Activated CD4-positive, alpha-beta T cell treated with anti-CD3 and anti-CD28 coated beads, Interleukin-10, Interleukin-2, amounts not matched to agents 100 ng/mL and 50 ng/mL, durations not matched to agents 16 hours and 8 hours (primary cell): ENCODE measurements at regions not wholly inside any gene's neighbourhood (a gene's known extent, or its start where the extent isn't known, plus 50 kb on each side); places are given as distances from the start of the nearest gene placed in this dataset.
A peak's percentile ranks its signal among the peaks of the same experiment; 100 is the strongest.

Source experiments
- DNase-seq: peaks from one replicate; pipeline ENCODE4 v3.0.0-alpha.2; 2020

DNA sequence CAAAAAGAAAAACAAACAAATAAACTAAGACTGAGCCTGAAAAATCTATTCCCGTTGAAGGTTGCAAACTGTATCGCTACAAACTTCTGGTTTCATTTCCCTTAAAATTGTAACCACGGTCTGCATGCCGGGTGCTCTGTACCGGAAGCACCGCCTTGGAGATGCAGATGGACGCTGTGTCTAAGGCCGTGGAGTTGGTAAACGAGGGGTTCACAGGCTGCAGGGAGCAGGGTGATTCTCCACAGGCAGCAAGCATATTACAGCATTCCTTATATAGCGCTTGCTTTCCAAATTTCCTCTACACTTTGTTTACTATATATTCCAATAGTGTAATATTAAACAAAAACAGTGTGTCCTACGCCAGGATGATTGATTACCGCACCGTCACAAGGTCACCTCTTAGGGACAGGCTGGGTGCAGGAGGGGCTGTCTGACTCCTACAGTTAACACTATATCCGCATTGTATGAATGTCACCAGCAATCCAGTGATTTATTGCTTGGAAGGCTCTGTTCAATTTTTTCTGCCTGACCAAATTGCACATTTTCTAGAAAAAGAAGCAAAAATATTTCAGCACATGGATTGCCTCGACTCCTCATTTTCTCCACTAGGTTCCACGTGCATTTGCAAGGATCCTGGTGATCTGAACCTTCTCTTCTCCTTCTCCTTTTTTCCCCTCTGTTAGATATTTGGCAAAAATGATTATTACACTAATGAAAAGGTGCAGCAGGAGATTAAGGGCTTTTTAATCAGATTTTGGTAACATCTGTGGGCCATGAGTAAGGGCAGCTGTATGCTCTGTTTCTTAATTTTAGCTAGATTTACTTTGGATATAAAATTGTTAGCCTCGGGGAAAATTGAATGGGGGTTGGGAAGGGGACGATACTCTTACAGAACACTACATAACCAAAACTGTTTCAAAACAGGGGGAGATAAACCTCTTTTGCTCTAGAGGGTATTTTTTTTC is 325.8 kb upstream of the MGMT start:
- DNase-seq: no peak

DNA sequence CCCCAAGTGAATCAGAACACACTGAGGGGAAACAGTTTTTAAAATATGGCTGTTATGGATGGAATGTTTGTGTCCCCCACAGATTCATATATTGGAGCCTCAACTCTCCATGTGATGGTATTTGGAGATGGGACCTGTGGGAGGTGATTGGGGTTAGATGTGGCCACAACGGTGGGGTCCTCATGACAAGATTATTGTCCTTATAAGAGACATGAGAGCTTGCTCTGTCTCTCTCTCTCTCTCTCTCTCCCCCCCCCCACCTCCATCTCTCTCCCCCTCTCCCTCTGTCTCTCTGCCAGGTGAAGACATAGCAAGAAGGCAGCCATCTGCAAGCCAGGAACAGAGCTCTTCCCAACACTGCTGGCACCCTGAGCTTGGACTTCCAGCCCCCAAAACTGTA is 315.8 kb upstream of the MGMT start:
- no peak for DNase-seq

DNA sequence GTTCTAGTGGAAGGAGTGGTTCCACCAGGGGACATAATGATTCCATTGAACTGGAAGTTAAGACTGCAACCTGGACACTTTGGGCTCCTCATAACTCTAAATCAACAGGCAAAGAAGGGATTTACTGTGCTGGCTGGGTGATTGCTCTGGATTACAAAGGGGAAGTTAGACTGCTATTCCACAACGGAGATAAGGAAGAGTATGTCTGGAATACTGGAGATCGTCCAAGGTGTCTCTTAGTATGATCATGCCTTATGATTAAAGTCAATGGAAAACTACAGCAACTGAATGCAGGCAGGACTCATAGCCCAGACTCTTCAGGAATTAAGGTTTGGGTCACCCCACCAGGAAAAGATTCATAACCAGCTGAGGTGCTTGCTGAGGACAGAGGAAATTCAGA is 310.6 kb upstream of the MGMT start:
- no peak for DNase-seq

DNA sequence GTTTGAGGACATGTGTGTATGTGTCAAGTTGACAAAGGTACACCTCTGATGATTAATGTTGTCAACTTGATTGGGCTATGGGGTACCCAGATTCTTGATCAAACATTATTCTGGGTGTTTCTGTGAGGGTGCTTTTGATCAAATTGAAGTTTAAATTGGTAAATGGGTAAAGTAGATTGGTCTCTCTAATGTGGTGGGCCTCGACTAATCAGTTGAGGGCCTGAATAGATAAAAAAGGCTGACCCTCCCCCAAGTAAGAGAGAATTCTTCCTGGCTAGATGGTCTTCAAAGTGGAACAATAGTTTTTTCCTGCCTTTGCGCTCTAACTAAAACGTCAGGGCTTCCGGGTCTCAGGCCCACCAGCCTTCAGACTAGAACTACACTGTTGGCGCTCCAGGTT is 309.9 kb upstream of the MGMT start:
- no peak for DNase-seq

DNA sequence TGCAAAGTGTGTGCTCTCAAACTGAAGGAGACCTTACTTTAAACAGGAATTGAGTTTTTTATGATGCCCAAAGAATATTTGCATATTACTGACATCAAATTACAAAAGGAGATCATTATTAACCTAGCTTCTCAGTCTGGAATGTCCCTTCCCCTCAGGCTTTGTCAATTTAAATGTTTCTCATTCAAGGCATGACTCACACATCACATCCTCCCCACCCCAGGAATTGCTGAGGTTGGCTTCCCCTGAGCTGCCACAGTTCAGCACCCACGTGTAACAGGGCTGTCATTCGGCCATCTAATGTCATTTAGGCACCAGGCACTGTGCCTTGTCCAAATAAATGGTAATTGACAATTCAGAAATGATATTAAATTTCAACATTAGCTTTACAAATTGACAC is 305.9 kb upstream of the MGMT start:
- DNase-seq: peak; percentile 1

DNA sequence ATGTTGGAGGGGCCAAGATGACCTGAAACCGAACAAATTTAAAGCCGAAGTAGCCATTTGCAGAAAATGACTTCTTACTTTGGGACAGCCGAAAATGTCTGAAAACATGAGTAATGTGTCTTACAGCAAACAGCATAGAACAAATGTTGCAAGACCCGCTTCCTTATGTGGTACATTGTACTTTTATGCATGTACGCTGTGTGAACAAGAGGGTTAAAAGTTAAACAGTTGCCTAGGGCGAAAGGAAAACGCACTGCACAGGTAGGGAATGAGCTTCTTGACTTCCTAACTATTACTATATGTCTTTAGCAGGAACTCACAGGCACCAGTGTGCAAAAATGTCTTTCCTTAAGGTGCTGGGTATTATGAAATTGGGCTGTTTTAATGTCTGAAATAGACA is 303.5 kb upstream of the MGMT start:
- no peak for DNase-seq

DNA sequence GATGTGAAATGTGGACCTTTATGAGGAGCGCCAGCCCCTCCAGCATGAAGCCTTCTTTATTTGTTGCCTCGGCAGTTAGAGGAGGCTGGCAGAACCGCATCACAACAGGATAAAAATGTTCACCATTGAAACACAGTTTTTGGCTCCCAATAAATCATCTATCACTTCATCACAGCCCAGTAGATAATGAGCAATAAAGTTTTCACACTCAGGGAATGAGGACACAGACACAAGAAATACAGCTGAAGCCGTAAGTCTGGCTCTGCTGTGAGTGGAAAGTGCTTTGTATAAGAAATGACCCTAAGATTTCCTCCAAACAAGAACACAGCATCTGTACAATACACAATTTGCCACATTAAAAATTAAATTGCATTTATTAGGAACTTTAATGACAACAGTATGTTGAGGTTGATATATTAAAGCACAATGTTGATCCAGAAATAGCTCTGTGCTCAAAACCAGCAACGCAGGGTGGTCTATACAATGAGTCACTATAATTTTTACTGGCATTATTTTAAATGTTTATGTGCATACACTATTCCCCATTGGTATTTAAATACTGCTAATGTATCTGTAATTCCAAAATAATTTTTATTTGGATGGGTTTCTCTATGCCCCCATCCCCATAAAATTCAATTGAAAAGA is 301.8 kb upstream of the MGMT start:
- no peak for DNase-seq

DNA sequence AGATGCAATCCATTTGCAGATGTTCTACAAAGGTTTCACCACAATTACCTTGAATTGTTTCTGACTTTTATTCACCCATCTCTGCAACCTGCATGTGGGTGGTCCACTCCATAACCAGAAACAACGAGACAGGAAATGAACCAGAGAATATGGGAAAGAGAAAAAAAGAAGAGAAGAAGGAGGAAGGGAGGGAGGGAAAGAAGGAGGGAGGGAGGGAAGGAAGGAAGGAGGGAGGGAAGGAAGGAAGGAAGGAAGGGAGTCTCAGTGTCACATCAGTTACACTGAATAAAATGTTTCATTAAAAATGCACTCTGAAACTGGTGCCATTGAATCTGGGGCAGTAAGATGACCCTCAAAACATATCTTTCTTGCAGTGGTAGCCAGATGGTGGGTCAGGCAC is 301.3 kb upstream of the MGMT start:
- DNase-seq: no peak

DNA sequence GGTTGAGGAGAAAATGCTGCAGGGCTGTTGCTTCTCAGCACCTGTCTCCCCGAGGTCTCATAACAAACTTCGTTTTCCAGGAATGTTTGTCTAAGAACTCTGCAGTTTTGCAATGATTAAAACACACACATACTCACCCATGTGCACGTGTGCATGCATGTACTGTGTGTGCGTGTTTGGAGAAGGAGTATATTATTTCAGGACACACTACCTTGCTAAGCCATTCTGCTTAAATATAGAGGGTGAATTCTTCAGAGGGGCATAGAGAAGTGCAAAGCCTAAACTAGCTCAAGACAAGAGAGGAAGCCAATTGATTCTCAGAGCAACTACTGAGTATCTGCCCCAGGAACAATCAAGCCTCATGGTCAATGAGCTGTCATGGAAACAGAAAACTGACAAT is 298.4 kb upstream of the MGMT start:
- DNase-seq: no peak

DNA sequence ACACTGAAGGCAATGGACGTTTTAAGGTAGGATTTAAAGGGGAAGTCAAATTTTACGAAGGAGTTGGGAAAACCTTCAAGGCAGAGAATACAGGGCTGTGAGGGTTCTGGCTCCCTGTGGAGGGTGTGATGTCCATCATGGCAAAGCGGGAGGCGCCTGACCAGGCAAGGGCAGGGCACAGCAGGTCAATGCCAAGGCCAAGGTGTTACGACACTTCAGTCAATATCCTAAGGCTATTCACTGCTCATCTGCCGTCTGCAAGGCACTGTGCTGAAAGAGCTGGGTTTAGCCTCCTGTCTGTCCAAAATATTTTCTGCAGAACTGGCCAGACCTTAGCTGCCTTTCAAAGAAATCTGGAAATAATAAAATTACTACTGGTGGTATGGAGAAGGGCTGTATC is 297.9 kb upstream of the MGMT start:
- DNase-seq: no peak

DNA sequence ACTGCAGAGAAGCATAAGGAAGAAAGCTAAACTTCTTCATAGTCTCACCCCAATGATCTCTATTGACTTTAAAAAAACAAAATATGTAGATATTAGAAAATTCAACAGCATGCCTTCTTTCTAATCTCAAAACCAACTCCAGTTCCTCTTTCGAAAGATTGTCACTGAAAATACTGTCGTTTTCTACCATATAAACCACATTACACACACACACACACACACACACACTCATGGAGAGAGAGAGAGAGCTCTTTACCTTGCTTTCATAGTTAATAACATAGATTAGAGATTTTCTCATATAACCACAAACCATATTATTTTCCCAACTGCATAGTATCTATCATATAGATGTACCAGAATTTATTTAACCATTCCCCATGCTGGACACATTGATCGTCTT is 296.2 kb upstream of the MGMT start:
- no peak for DNase-seq

DNA sequence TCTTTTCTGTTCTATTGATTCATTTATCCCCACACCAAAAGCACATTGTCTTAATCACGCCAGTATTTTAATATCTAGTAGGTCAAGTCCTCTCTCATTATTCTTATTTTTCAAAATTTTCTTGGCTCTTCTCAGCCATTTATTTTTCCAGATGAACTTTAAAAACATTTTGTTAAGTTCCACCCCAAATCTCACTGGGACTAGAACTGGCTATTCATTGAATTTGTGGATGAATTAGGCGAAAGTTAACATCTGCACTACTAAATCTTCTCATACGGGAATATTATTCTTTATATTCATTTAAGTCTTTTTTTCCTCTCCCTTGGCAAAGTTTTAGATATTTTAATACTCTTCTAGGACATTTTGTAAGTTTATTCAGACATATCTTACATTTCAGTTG is 295.2 kb upstream of the MGMT start:
- no peak for DNase-seq

DNA sequence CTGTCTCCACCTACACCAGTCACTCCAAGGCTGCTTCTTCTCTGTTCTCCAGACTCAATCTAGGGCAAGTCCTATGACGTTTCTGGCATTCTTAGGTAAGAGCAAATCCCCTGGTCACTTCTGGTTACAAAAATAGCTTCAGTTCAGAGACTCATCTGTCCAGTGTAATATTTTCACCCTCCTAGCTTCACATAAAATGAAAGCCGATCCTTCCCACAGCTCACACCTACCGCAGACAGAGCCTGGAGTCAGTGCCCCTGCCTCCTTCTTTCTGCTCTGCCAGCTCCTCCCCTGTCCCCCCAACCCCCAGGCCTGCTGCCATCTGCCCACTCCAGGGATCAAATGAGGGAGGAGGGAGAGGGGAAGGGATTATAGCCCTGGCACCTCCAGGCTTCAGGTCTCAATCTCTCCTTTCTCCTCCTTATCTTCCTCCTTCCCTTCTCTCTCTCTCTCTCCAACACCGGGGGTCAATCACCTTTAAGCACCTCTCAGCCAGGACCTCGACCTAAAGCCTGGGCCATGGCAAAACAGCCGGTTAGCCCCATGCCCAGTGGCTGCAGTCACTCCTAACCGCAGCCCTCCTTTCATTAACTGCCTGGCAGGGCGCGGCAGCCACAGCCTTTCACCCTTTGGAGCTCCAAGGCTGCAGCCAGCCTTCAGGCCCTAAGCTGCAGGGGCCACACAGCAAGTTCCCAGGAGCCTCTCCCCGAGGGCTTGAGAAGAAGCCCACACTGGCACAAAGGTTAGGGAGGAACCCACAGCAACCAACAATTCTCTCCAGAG is 292.6 kb upstream of the MGMT start:
- no peak for DNase-seq

DNA sequence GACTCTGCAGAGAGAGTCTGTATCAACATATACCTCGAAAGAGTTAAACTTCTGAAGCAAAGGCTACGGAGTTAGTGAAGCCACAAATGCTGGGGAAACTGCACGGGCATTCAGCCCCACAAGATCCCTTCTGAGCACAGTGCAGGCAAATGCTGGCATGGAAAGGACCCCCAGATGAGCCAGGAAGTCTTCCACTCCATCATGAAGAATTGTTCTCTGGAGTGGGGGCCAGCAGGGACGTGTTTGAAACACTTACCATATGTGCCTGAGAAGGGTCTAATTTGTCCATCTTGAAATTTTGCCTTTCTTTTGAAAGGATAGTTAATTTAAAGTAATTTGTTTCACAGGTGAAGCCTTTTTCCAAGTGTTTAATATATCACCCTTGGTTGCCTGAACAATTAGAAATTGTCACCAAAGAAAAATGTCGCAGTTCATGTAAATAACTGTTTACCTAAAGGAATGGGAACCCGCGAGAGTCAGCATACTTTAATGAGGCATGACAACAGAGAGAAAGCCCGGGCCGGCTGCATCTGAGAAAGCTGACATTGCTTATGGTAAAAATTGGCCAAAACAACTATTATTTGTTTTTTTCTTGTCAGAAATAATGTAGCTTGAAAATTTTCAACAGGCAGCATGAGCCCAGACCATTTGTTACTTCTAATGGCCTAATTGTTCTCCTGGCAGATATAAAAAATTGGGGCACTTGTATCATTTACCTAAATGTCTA is 287.6 kb upstream of the MGMT start:
- DNase-seq: no peak

DNA sequence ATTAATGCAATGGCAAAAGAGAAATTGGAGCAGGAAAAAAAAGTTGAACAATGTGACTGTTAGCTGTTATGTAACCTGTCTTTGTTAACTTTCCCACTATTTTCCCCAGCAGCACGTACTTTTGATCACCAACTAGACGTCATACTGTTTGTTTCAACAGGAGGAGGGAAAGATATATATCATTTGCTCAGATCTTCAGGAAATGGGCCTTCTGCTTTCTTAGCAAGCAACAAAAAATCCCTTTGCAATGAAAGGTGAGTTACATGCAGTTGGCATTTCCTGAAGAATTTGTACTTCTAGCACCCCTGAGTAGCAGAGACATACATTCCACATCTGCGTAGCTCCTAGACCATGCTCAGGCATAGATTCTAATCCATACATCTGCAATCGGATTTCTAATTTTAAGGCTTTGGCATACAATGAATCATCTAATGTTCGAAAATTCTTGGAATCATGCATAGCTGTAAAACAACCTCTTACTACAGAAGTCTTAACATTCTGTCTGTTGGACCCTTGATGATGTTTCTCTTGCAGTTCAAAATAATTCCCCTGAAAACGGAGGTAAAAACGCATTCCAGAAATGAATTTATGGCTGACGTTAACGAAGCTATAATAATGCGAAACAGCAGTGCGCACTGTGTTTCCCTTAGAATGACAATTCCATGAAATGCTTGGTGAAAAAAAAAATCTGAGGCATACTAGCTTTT is 286.9 kb upstream of the MGMT start:
- DNase-seq: no peak

DNA sequence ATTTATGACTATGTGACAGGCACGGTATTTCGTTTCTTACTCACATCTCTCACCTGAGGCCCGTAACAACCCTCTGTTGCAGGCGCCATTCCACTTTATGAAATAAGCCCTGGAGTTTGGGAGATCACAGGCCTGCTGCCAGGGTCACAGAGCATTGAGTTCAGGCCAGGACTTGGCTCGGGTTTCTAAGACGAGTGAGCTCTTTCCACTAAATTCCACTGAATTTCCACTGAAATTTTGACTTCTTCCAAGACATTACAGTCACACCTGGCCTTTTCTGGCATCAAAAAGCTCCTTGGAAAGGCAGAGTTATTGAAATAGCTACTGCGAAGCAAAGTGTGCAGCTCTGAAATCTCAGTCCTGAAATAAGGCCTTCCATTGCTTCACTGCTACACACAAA is 282.8 kb upstream of the MGMT start:
- no peak for DNase-seq

DNA sequence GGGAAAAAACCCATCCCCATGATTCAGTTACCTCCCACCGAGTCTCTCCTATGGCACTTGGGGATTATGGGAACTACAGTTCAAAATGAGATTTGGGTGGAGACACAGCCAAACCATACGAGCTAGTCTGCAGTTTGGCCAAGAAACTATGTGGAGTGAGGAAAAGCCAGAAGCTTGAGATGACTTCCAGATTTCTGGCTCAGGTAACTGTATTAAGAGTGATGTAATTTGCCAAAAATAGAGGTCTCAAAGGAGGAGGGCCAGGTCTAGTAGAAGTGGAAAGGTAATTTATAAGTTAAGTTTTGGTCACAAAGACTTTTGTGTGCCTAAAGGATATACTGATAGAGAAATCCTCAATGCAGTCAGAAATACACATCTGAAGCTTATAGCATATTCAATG is 279.7 kb upstream of the MGMT start:
- DNase-seq: no peak

DNA sequence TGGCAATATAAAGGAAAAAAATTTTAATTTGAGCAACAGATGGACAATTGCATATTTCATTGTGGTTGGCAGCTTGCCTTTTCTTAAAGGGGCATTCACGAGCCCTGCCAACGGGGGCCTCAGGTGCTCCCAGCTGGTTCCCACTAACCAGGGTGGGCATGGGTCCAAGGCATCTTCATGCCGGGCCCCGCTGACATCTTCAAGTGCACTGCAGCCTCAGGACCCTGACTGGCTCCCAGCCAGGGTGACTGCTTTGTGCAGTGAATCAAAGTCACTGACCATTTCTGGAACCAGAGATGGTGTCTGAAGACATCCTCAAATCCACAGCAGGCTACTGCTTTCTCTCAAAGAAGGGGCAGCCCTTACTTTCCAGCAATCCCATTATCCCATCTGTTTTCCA is 275.2 kb upstream of the MGMT start:
- DNase-seq: no peak

DNA sequence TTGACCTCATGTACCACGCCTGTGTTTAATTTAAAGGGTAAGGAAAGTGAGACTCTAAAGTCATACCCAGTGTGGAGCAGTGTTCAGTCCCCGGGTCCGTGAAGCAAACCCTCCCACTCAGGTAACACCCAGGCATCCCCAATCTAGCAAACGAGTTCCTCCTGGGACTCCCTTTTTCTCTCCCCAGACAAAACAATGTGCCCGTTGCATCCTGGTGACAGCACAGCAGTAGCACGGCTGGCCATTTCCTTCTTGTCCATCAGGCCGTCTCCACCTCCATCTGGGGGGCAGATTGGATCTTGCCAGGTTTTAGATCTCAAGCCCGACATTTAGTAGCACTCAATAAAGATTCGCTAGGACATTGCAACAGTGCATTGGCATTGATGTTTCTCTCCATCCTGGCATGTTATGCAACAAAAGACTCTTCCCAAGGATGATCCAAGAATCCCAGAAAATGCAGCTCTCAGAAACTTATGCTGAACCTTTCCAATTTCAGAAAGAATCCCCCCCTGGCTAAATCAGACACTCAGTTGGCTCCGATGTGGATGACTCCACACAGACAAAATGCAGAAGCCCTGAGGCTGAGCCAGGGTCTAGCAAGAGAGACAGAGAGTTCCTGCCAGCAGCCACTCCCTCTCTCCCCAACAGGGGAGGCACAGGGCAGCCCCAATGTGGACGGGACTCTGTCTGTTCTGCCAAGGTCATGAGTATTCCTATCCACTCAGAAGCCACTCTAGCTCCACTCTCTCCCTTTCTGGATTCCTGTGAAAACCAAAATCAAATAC is 274.5 kb upstream of the MGMT start:
- no peak for DNase-seq

DNA sequence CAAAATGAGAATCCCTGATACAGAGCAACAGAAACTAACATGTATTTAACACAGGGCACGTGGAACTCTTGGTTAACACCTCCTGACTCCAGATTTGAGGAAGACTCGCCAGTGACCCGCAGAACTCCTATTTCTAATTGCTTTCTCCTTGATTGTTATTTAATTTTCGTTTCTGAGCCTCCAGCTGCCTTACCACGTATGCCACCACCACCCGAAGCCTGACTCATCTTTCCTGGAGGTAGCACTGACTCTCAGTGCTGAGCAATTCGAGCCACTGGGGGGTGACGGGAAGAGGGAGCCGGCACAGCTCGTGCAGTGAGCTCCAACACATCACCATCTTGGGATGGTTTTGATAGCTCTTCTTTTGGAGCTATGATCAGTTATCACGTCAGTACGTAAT is 273.9 kb upstream of the MGMT start:
- DNase-seq: peak; percentile 6

DNA sequence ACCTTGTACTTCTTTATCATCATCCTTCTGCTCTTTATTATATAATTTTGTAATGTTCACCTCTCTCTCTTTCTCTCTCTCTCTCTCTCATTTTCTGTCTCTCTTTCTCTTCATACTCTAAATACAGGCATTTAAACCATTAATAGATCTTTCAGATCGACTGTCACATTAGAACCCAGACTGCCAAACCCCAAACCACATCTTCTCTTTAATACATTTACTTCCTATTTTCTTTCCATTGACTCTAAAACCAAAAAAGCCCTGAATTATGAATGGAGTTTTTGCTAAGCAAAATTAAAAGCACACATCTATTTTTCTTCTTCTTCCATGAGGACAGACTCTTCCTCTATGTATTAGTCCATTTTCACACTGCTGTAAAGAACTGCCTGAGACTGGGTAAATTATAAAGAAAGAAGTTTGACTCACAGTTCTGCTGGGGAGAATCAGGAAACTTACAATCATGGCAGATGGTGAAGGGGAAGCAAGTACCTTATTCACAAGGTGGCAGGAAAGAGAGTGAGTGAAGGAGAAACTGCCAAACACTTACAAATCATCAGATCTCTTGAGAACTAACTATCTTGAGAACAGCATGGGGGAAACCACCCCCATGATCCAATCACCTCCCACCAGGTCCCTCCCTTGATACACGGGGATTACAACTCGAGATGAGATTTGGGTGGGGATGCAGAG is 272.7 kb upstream of the MGMT start:
- no peak for DNase-seq
